Choroid plexus epithelial cell (primary cell): ENCODE measurements at regions not wholly inside any gene's neighbourhood (a gene's known extent, or its start where the extent isn't known, plus 50 kb on each side); places are given as distances from the start of the nearest gene placed in this dataset.

Experiments used
- DNase-seq: peaks from one replicate; pipeline ENCODE4 v3.0.0-alpha.2; 2010; ENCODE audit warnings: low read depth
- H3K4me3 ChIP-seq: 2 replicates; pipeline ENCODE4 v1.5.1; 2011; ENCODE audit warnings: low read depth, mild to moderate bottlenecking, control low read depth, low read length, moderate library complexity
- CTCF ChIP-seq: conservative IDR thresholded peaks from 2 replicates; pipeline ENCODE4 v1.5.1; 2011; ENCODE audit warnings: low read depth, mild to moderate bottlenecking, control low read depth, inconsistent platforms, low read length, moderate library complexity

DNA sequence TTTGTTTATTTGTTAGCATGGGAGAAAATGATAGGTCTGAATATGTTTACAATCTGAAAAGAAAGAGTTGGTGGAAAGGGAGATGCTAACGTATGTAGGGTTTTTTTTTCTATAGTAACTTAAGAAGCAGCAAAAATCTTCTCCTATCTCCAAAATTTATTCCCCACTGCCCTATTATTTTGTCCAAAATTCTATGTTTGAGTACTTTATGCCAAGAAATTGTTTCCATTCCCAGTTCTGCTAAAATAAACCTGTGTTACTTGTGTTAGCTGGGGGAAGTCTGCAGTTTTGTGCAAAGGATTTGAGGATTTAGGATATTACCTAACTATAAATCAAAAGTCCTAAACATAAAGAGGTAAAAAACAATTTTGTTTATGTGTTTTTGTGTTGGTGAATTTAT, 2770.4 kb upstream of the PCDH20 start:
- TF ChIP-seq CTCF: no peak
- H3K4me3 ChIP-seq: no peak overlapping the region
- no peak for DNase-seq

DNA sequence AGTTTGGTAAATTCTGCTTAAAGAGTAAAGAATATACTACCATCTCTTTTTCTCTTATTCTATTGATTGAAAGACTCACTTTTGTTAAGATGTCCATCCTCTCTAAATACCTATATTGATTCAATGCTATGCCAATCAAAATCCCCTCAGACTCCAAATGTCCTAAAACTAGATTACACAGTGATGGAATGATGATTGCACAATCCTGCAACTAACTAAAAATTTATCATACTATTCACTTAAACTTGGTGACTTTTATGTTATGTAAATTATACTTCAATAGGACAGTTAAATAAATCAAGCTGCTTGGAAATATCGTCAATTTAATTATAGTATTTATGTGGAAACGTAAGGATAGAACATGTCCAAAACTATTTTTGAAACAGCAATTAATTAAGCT, 2765.1 kb upstream of the PCDH20 start:
- no peak for DNase-seq
- no peak overlapping the region for H3K4me3 ChIP-seq
- no peak for TF ChIP-seq CTCF

GRCh38 chr13:64165826-64166225, 2750.2 kb upstream of the PCDH20 start:
- no peak overlapping the region for H3K4me3 ChIP-seq
- no peak for DNase-seq
- TF ChIP-seq CTCF: no peak

DNA sequence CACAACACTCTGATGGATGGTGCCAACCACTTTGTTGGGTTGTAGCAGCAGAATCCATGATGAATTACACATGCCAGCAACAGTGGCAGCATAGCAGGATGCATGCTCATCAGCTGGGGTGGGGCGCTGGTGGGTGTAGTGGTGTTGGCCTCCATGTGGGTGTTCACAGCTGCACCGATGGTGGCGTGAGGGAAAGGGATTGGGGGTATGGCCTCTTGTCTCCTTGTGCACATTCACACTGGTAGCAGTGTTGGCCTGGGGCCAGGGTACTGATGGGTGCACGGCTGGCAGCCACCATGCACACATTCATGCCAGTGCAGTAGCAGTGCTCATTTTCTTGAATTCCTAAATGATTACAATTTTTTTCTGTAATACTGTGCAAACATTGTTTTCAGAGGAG, 2748.8 kb upstream of the PCDH20 start:
- H3K4me3 ChIP-seq: no peak overlapping the region
- DNase-seq: no peak
- no peak for TF ChIP-seq CTCF

DNA sequence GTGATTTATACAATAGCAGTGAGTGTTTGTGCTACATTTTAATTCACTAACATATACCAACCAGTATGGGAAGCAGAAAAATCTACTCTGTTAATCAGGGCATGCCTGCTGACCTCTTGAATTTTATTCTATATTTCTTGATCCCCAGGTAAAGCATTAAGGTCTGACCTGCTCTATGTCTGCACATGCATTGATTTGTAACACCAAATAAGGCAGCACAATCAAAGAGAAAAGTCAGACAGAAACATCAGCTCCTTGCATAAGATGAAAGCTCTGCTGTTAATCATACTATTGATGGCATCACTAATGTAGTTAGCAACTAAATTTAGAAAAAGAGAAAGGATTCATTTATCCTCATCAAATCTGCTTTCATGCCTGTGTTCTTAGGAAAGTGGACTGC, 2744.8 kb upstream of the PCDH20 start:
- H3K4me3 ChIP-seq: no peak overlapping the region
- no peak for TF ChIP-seq CTCF
- DNase-seq: no peak

- no peak overlapping the region for H3K4me3 ChIP-seq
- peak; percentile 74 for DNase-seq
- no peak for TF ChIP-seq CTCF
Measured at GRCh38 chr13:64158908-64159307, 2743.3 kb upstream of the PCDH20 start.

DNA sequence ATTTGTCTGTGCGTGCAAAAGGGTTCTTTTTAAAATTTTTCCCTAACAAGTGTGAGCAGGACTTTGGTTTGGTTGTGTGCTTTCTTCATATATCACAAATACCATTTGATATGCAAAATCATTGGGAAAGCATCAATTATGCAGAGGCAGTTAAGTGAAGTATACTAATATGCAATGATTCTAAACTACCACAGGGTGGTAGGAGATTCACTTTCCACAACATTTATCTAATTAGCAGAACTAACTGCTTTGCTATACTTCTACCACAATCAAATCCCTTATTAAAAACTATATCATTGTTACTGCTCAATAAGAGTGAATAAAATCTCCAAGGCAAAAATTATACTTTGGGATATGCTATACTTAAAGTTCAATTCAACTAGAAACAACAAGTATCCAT, 2738.9 kb upstream of the PCDH20 start:
- DNase-seq: peak; percentile 67

More for the DNA sequence above, 2738.9 kb upstream of the PCDH20 start:
- TF ChIP-seq CTCF: peak; percentile 55
- no peak overlapping the region for H3K4me3 ChIP-seq
